ENCODE measurements at regions not wholly inside any gene's neighbourhood (a gene's known extent, or its start where the extent isn't known, plus 50 kb on each side); places are given as distances from the start of the nearest gene placed in this dataset.

- no peaks in the 10 kb centered on the region for H4K20me1 ChIP-seq (ENCODE audit: insufficient read depth)
- ChIA-PET CTCF (no interaction called here), POLR2A (no interaction called here)
- no peak for TF ChIP-seq RFX5 (IDR thresholded peaks at IDR 0.05; ENCODE audit: low read length)
- TF ChIP-seq NRF1 (IDR thresholded peaks at IDR 0.05; ENCODE audit: low read depth, low read length), result no peak
- no peak for TF ChIP-seq YY1 (IDR thresholded peaks at IDR 0.05; ENCODE audit: low read depth)
- TF ChIP-seq GATA2 (CRISPR knock-in tag; IDR thresholded peaks at IDR 0.05), result no peak
- TF ChIP-seq EZH2phosphoT487 (IDR thresholded peaks at IDR 0.05; ENCODE audit: borderline replicate concordance, low read depth), result no peak
- TF ChIP-seq CHD2 (IDR thresholded peaks at IDR 0.05; ENCODE audit: low read length, partially characterized antibody), result no peak
- TF ChIP-seq ZBTB33 (IDR thresholded peaks at IDR 0.05; ENCODE audit: borderline replicate concordance, low read depth), result no peak
- TF ChIP-seq RCOR1 (IDR thresholded peaks at IDR 0.05; ENCODE audit: low read length), result no peak
- TF ChIP-seq ELF1 (IDR thresholded peaks at IDR 0.05), result no peak
- no peak for TF ChIP-seq POLR2AphosphoS5 (IDR thresholded peaks at IDR 0.05; ENCODE audit: low read depth, low read length)
- TF ChIP-seq MEF2A (IDR thresholded peaks at IDR 0.05; ENCODE audit: borderline replicate concordance, low read depth), result no peak
- no peaks in the 10 kb centered on the region for H3K79me2 ChIP-seq (ENCODE audit: insufficient read depth)
- no peak overlapping the region for H3K9ac ChIP-seq
- H3K4me1 ChIP-seq (ENCODE audit: control insufficient read depth in 1 of 2, insufficient read depth in 2 of 2, low read depth in 1 of 2, low read length in 1 of 2), result no peaks in the 10 kb centered on the region
- H3K27me3 ChIP-seq (ENCODE audit: insufficient read depth), result no peaks in the 10 kb centered on the region
- no peaks in the 10 kb centered on the region for H3K9me2 ChIP-seq
- no peak overlapping the region for H3K27ac ChIP-seq (ENCODE audit: low read depth in 2 of 2, low read length in 1 of 2)
- no peak overlapping the region for H2AFZ ChIP-seq (ENCODE audit: low read depth)
- H3K4me3 ChIP-seq (ENCODE audit: low read depth in 2 of 2, low read length in 1 of 2), result no peak overlapping the region
- DNase-seq, result no peak
- H3K9me3 ChIP-seq, result no peaks in the 10 kb centered on the region
- no peaks in the 10 kb centered on the region for H3K36me3 ChIP-seq (replicated peaks in 1 of 2; ENCODE audit: control insufficient read depth in 1 of 2, insufficient read depth in 2 of 2, low read length in 1 of 2)
- H3K4me2 ChIP-seq, result no peak overlapping the region
- H3F3A ChIP-seq (replicated peaks; ENCODE audit: insufficient read depth), result no peaks in the 10 kb centered on the region
- WGBS (ENCODE audit: low lambda C conversion rate), result 12% methylated on average over 5 of the region's 5 CpGs
These were observed 109.3 kb downstream of the MAGEC2 start for GRCh38 chrX:142095651-142096245.

- H4K20me1 ChIP-seq (ENCODE audit: insufficient read depth), result no peaks in the 10 kb centered on the region
- H2AFZ ChIP-seq (ENCODE audit: low read depth), result no peak overlapping the region
- no peaks in the 10 kb centered on the region for H3K9me2 ChIP-seq
- no peaks in the 10 kb centered on the region for H3K4me1 ChIP-seq (ENCODE audit: control insufficient read depth in 1 of 2, insufficient read depth in 2 of 2, low read depth in 1 of 2, low read length in 1 of 2)
- WGBS (ENCODE audit: low lambda C conversion rate), result 3% methylated on average over 1 of the region's 1 CpG
- no peaks in the 10 kb centered on the region for H3K27me3 ChIP-seq (ENCODE audit: insufficient read depth)
- H3K79me2 ChIP-seq (ENCODE audit: insufficient read depth), result no peaks in the 10 kb centered on the region
- TF ChIP-seq JUND (IDR thresholded peaks at IDR 0.05), result no peak
- no peak for TF ChIP-seq NFIC (IDR thresholded peaks at IDR 0.05; ENCODE audit: borderline replicate concordance)
- TF ChIP-seq FOSL2 (IDR thresholded peaks at IDR 0.05; ENCODE audit: borderline replicate concordance, low read depth), result no peak
- no peak for TF ChIP-seq TEAD4 (IDR thresholded peaks at IDR 0.05; ENCODE audit: borderline replicate concordance, insufficient read depth)
- TF ChIP-seq RCOR1 (IDR thresholded peaks at IDR 0.05; ENCODE audit: low read length), result no peak
- no peak for TF ChIP-seq FOXJ3 (CRISPR knock-in tag; IDR thresholded peaks at IDR 0.05)
- no peak for TF ChIP-seq YY1 (IDR thresholded peaks at IDR 0.05; ENCODE audit: low read depth)
- peak; percentile 64 for TF ChIP-seq CTCF (IDR thresholded peaks at IDR 0.05)
- TF ChIP-seq USF2 (IDR thresholded peaks at IDR 0.05; ENCODE audit: borderline replicate concordance, low read depth, low read length), result no peak
- TF ChIP-seq EP300 (IDR thresholded peaks at IDR 0.05; ENCODE audit: borderline replicate concordance in 1 of 2, low read depth in 1 of 2, low read length in 1 of 2), result no peak
- TF ChIP-seq USF1 (IDR thresholded peaks at IDR 0.05; ENCODE audit: borderline replicate concordance, low read depth), result no peak
- TF ChIP-seq SMC3 (IDR thresholded peaks at IDR 0.05; ENCODE audit: low read depth, low read length), result peak; percentile 35; the same call in 1 of the 2 replicates
- peak; percentile 35; the same call in 1 of the 2 replicates for TF ChIP-seq RAD21 (IDR thresholded peaks at IDR 0.05; ENCODE audit: low read length)
- no peak for TF ChIP-seq EZH2phosphoT487 (IDR thresholded peaks at IDR 0.05; ENCODE audit: borderline replicate concordance, low read depth)
- TF ChIP-seq RFX5 (IDR thresholded peaks at IDR 0.05; ENCODE audit: low read length), result no peak
- no peak for TF ChIP-seq MAX (IDR thresholded peaks at IDR 0.05; ENCODE audit: low read depth)
- H3K36me3 ChIP-seq (replicated peaks in 1 of 2; ENCODE audit: control insufficient read depth in 1 of 2, insufficient read depth in 2 of 2, low read length in 1 of 2), result no peaks in the 10 kb centered on the region
- H3K9me3 ChIP-seq, result peaks cover 5% of the 10 kb centered on the region; the same call in 1 of the 2 replicates
- H3K4me2 ChIP-seq, result no peak overlapping the region
- DNase-seq, result peak; percentile 1
- H3F3A ChIP-seq (replicated peaks; ENCODE audit: insufficient read depth), result no peaks in the 10 kb centered on the region
- H3K4me3 ChIP-seq (ENCODE audit: low read depth in 2 of 2, low read length in 1 of 2), result no peak overlapping the region
- ChIA-PET CTCF (no interaction called here), POLR2A (no interaction called here)
- H3K9ac ChIP-seq, result no peak overlapping the region
- no peak overlapping the region for H3K27ac ChIP-seq (ENCODE audit: low read depth in 2 of 2, low read length in 1 of 2)
These were observed 115.9 kb downstream of the MAGEC2 start for GRCh38 chrX:142089193-142089592.

All from SK-N-SH (cell line).